ENCODE measurements at regions not wholly inside any gene's neighbourhood (a gene's known extent, or its start where the extent isn't known, plus 50 kb on each side); places are given as distances from the start of the nearest gene placed in this dataset.

DNA sequence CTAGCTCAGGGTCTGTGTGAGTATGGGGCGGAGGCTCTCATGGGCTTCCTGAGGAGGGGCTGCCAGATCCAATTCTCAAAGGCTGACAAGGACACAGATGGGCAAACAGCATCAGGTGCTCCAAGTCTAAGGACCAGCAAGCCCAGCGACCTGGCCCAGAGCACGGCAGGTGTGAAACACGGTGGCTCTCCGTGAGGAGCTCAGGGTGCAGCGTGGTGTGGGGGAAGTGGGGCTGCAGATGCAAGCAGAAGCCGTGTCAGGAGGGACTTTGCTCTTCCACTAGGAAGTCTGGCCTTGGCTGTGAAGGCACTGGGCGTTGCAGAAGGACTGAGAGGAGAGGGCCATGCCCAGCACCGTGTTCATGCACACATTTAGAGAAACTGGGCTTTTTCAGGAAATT is 420.0 kb downstream of the GADD45G start:
- Histone ChIP-seq H2BK15ac (ENCODE audit: low read length) (no peak overlapping the region; the same call in 1 of the 2 replicates), H3K56ac (replicated peaks; ENCODE audit: insufficient read length, low read depth, low read length) (no peak overlapping the region), H2BK20ac (ENCODE audit: low read length) (peak overlapping the region; percentile 99), H3K27me3 (replicated peaks in 1 of 4; ENCODE audit: control insufficient read depth in 3 of 4, extremely low read depth in 1 of 4, insufficient read depth in 3 of 4, low read length in 3 of 4) (no peaks in the 10 kb centered on the region; a peak in 1 of 7 replicates), H3K79me2 (ENCODE audit: control insufficient read depth in 1 of 2, insufficient read depth in 2 of 2, low read length in 2 of 2) (no peaks in the 10 kb centered on the region), H3K4ac (replicated peaks; ENCODE audit: insufficient read length, low read depth, low read length) (no peak overlapping the region), H3K23ac (ENCODE audit: insufficient read length) (no peak overlapping the region), H2BK5ac (ENCODE audit: low read depth, low read length) (peak overlapping the region; percentile 73; the same call in 1 of the 2 replicates), H3K9me3 (ENCODE audit: insufficient read depth in 2 of 2, low read depth in 1 of 2, low read length in 1 of 2) (no peaks in the 10 kb centered on the region), H4K20me1 (replicated peaks in 1 of 2; ENCODE audit: control insufficient read depth in 1 of 2, insufficient read depth in 2 of 2, low read length in 2 of 2) (no peaks in the 10 kb centered on the region), H3K79me1 (ENCODE audit: low read depth, low read length) (no peaks in the 10 kb centered on the region), H2BK12ac (ENCODE audit: low read depth, low read length) (peak overlapping the region; percentile 77; the same call in 1 of the 2 replicates), H3K4me3 (ENCODE audit: extremely low read depth in 1 of 4, insufficient read depth in 2 of 4, low read depth in 3 of 4, low read length in 4 of 4) (no peak overlapping the region), H3K23me2 (ENCODE audit: low read depth, low read length) (no peaks in the 10 kb centered on the region), H3K14ac (ENCODE audit: insufficient read length) (no peak overlapping the region), H3K9ac (replicated peaks in 1 of 4; ENCODE audit: extremely low read depth in 1 of 4, low read depth in 3 of 4, low read length in 3 of 4) (no peak overlapping the region), H2BK120ac (replicated peaks; ENCODE audit: low read depth, low read length) (no peak overlapping the region), H4K8ac (ENCODE audit: extremely low read depth, insufficient read depth, low read length) (no peak overlapping the region), H3K4me1 (replicated peaks in 1 of 4; ENCODE audit: control insufficient read depth in 3 of 4, insufficient read depth in 4 of 4, low read length in 3 of 4) (peaks cover 0 to 13% (median 7%) of the 10 kb centered on the region in 4 experiments; a peak in 6 of 7 replicates), H3K4me2 (ENCODE audit: insufficient read depth in 1 of 2, low read depth in 2 of 2, low read length in 2 of 2) (no peak overlapping the region), H3K27ac (ENCODE audit: low read depth, low read length) (no peak overlapping the region), H2AK5ac (ENCODE audit: low read depth, low read length) (no peak overlapping the region; the same call in 1 of the 2 replicates), H4K91ac (replicated peaks; ENCODE audit: insufficient read length, low read length) (no peak overlapping the region), H4K5ac (ENCODE audit: insufficient read length, low read depth, low read length) (no peak overlapping the region), H2AFZ (ENCODE audit: low read length) (no peak overlapping the region), H3K36me3 (ENCODE audit: control insufficient read depth in 2 of 4, insufficient read depth in 4 of 4, low read length in 3 of 4) (no peaks in the 10 kb centered on the region), H3K18ac (ENCODE audit: extremely low read depth, low read length) (no peak overlapping the region)
- no peak for FAIRE-seq
- CTCF ChIA-PET (ENCODE audit: partially characterized antibody): interaction anchor here (1.3 to 2.1 kb wide), 8 partner anchors 9 to 405 kb away, joined by 3 to 6 read pairs (median 3); no protein-coding TSS in a partner anchor
- no peak for DNase-seq (ENCODE audit: low read depth in 1 of 2, low spot score in 2 of 2)
- WGBS, 2 experiments (ENCODE audit: extremely low coverage in 1 of 2, insufficient coverage in 1 of 2, insufficient read length in 1 of 2, insufficient replicate concordance in 2 of 2, low coverage in 1 of 2, low lambda C conversion rate in 2 of 2, missing lambda C conversion rate in 1 of 2): 91% methylated on average over 9 of the region's 9 CpGs; no CpG with 5 or more reads in 1 of the 2 experiments
- POLR2A ChIA-PET (ENCODE audit: partially characterized antibody): no interaction called here
- TF ChIP-seq, protein P1, sequence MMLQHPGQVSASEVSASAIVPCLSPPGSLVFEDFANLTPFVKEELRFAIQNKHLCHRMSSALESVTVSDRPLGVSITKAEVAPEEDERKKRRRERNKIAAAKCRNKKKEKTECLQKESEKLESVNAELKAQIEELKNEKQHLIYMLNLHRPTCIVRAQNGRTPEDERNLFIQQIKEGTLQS (IDR thresholded peaks at IDR 0.05; ENCODE audit: insufficient read depth, low read depth, low read length): no peak
- TF ChIP-seq FOSL1 (IDR thresholded peaks at IDR 0.05; ENCODE audit: insufficient read depth, low read depth, low read length): no peak
- TF ChIP-seq EGR1 (IDR thresholded peaks at IDR 0.05; ENCODE audit: borderline replicate concordance, low read depth, low read length): no peak
- TF ChIP-seq TAF1 (IDR thresholded peaks at IDR 0.05; ENCODE audit: low read depth, low read length): no peak
- TF ChIP-seq ZNF274 (IDR thresholded peaks at IDR 0.05; ENCODE audit: borderline replicate concordance, extremely low read depth, low read length): no peak
- TF ChIP-seq KDM1A (IDR thresholded peaks at IDR 0.05; ENCODE audit: borderline replicate concordance, low read length): no peak

Data from H1 (cell line).